ENCODE measurements at regions not wholly inside any gene's neighbourhood (a gene's known extent, or its start where the extent isn't known, plus 50 kb on each side); places are given as distances from the start of the nearest gene placed in this dataset.

- H3K79me2 ChIP-seq (ENCODE audit: insufficient read depth, low read length) = no peaks in the 10 kb centered on the region
- no peak overlapping the region for H3K27ac ChIP-seq (ENCODE audit: extremely low read length, insufficient read depth, low read length)
- in situ Hi-C loops (cut with HindIII; ENCODE audit: extremely low pct_ligation_motif_present, low pct_unique_long_range_greater_than_20kb) = no loop called here
- no peaks in the 10 kb centered on the region for H3K4me1 ChIP-seq (ENCODE audit: insufficient read depth, low read length)
- H2AFZ ChIP-seq (ENCODE audit: low read length) = no peak overlapping the region
- H3K4me3 ChIP-seq (replicated peaks in 1 of 3; ENCODE audit: insufficient read depth in 1 of 3, low read depth in 2 of 3, low read length in 3 of 3) = no peak overlapping the region
- no TSS peak for BruUV-seq (replicated peaks)
- ChIA-PET CTCF (ENCODE audit: low intra/inter-chr PET ratio, low total read pairs) (no interaction called here), POLR2A (no interaction called here)
- 64% methylated on average over 10 of the region's 10 CpGs for WGBS (ENCODE audit: low lambda C conversion rate)
- H3K9ac ChIP-seq (ENCODE audit: insufficient read depth, low read depth, low read length) = no peak overlapping the region
- H3K27me3 ChIP-seq (ENCODE audit: control insufficient read depth in 1 of 2, insufficient read depth in 2 of 2, low read length in 2 of 2) = no peaks in the 10 kb centered on the region
- intact Hi-C loops (cut with micrococcal nuclease; ENCODE audit: unreplicated experiment) = no loop called here
- H3K36me3 ChIP-seq (replicated peaks in 1 of 2; ENCODE audit: control insufficient read depth in 1 of 2, insufficient read depth in 2 of 2, low read length in 2 of 2) = no peaks in the 10 kb centered on the region
- ATAC-seq = no peak
- H4K20me1 ChIP-seq (ENCODE audit: insufficient read depth, low read length) = no peaks in the 10 kb centered on the region
- no peak for DNase-seq (ENCODE audit: low spot score)
- H3K9me3 ChIP-seq (ENCODE audit: low read length) = no peaks in the 10 kb centered on the region
- no peak overlapping the region for H3K4me2 ChIP-seq (ENCODE audit: low read depth, low read length)
- no peak for FAIRE-seq
- TF ChIP-seq ZNF878 (CRISPR knock-in tag; IDR thresholded peaks at IDR 0.05) = no peak
- TF ChIP-seq ZNF614 (CRISPR knock-in tag; IDR thresholded peaks at IDR 0.05; ENCODE audit: borderline replicate concordance) = no peak
- no peak for TF ChIP-seq ZEB1 (IDR thresholded peaks at IDR 0.05; ENCODE audit: insufficient replicate concordance, low read depth)
- no peak for TF ChIP-seq ATF7 (IDR thresholded peaks at IDR 0.05)
- TF ChIP-seq ATF7 (CRISPR knock-in tag; IDR thresholded peaks at IDR 0.05) = no peak
- no peak for TF ChIP-seq GTF2F1 (IDR thresholded peaks at IDR 0.05; ENCODE audit: low read length)
- TF ChIP-seq ZBED4 (CRISPR knock-in tag; IDR thresholded peaks at IDR 0.05; ENCODE audit: borderline replicate concordance) = no peak
- TF ChIP-seq THAP7 (CRISPR knock-in tag; IDR thresholded peaks at IDR 0.05) = no peak
- no peak for TF ChIP-seq KAT7 (CRISPR knock-in tag; IDR thresholded peaks at IDR 0.05; ENCODE audit: borderline replicate concordance)
- no peak for TF ChIP-seq THAP8 (CRISPR knock-in tag; IDR thresholded peaks at IDR 0.05; ENCODE audit: borderline replicate concordance)
- TF ChIP-seq MNT (IDR thresholded peaks at IDR 0.05) = no peak
- TF ChIP-seq ZNF280D (CRISPR knock-in tag; IDR thresholded peaks at IDR 0.05) = no peak
- TF ChIP-seq NCOA1 (CRISPR knock-in tag; IDR thresholded peaks at IDR 0.05) = no peak
- no peak for TF ChIP-seq TOPORS (CRISPR knock-in tag; IDR thresholded peaks at IDR 0.05)
- TF ChIP-seq ZFP36L1 (CRISPR knock-in tag; IDR thresholded peaks at IDR 0.05) = no peak
These were observed 248.8 kb upstream of the USP24 start for GRCh38 chr1:55463814-55464475.
